Activated CD8-positive, alpha-beta T cell treated with anti-CD3 and anti-CD28 coated beads for 36 hours (primary cell): ENCODE measurements at regions not wholly inside any gene's neighbourhood (a gene's known extent, or its start where the extent isn't known, plus 50 kb on each side); places are given as distances from the start of the nearest gene placed in this dataset.
"Not testable (repeated sequence)": the region's sequence is repeated elsewhere in the genome, so short reads cannot be mapped to it uniquely, and the experiment has no call there.

Source experiments
- ATAC-seq: fragments of 200-7000 bp; cut with Tn5 transposase; one replicate; pipeline ENCODE4 v1.10.0; 2021; ENCODE audit warnings: mild to moderate bottlenecking, moderate library complexity
- CTCF ChIA-PET: fragments of 350-600 bp; sonication (Branson Sonifier 250); formaldehyde crosslinking; loops from one replicate; lab custom pipeline; 2021; ENCODE audit warnings: antibody characterized with exemption; lab: Charles Lee
- POLR2A ChIA-PET: fragments of 350-600 bp; sonication (Branson Sonifier 250); formaldehyde crosslinking; loops from one replicate; lab custom pipeline; 2021; ENCODE audit warnings: antibody characterized with exemption; lab: Charles Lee
- DNase-seq: peaks from one replicate; pipeline ENCODE4 v3.0.0-alpha.2; 2020
- H3K27ac Mint-ChIP-seq: one replicate; pipeline ENCODE4 v1.8.0; 2021; ENCODE audit warnings: mild to moderate bottlenecking, mixed read lengths
- H3K27me3 Mint-ChIP-seq: one replicate; pipeline ENCODE4 v1.8.0; 2021; ENCODE audit warnings: mixed read lengths
- H3K36me3 Mint-ChIP-seq: one replicate; pipeline ENCODE4 v1.8.0; 2021; ENCODE audit warnings: low read depth, mixed read lengths
- H3K4me1 Mint-ChIP-seq: one replicate; pipeline ENCODE4 v1.8.0; 2021; ENCODE audit warnings: low read depth, mixed read lengths
- H3K4me3 Mint-ChIP-seq: one replicate; pipeline ENCODE4 v1.8.0; 2021; ENCODE audit warnings: mild to moderate bottlenecking, moderate library complexity, mixed read lengths
- H3K9me3 Mint-ChIP-seq: one replicate; pipeline ENCODE4 v1.8.0; 2021; ENCODE audit warnings: mixed read lengths
- CTCF ChIP-seq: fragments of 200-600 bp; IDR thresholded peaks from one replicate; pipeline ENCODE4 v1.8.0; 2022; ENCODE audit warnings: antibody characterized with exemption, mild to moderate bottlenecking
- intact Hi-C: fragments of 100-400 bp; cut with micrococcal nuclease; formaldehyde crosslinking; loops from one replicate; pipeline ENCODE4 v1.10.0; 2022

- Mint-ChIP-seq H3K4me3 (no peak overlapping the region), H3K4me1 (no peaks in the 10 kb centered on the region), H3K36me3 (no peaks in the 10 kb centered on the region), H3K27me3 (peaks cover 17% of the 10 kb centered on the region), H3K9me3 (no peaks in the 10 kb centered on the region), H3K27ac (no peak overlapping the region)
- no peak for ATAC-seq
- ChIA-PET CTCF (no interaction called here), POLR2A (no interaction called here)
- no peak for DNase-seq
- no peak for TF ChIP-seq CTCF
- intact Hi-C loops: no loop called here
Measured at GRCh38 chr7:45435846-45436245, 138.3 kb upstream of the ADCY1 start.

- H3K9me3 Mint-ChIP-seq, DNase-seq, H3K27ac Mint-ChIP-seq, intact Hi-C loops, H3K36me3 Mint-ChIP-seq, ATAC-seq, H3K4me3 Mint-ChIP-seq, H3K4me1 Mint-ChIP-seq, CTCF ChIA-PET: not testable (repeated sequence)
- POLR2A ChIA-PET: interaction anchor here (0.7 kb wide), 1 partner anchor 53 kb away, joined by 4 read pairs; no protein-coding TSS in a partner anchor
- peaks cover 11% of the 10 kb centered on the region for H3K27me3 Mint-ChIP-seq
Measured at GRCh38 chr7:45440776-45441175, 133.4 kb upstream of the ADCY1 start.

- no peak for TF ChIP-seq CTCF
- H3K9me3 Mint-ChIP-seq: no peaks in the 10 kb centered on the region
- ChIA-PET POLR2A (no interaction called here), CTCF (no interaction called here)
- H3K27ac Mint-ChIP-seq: no peak overlapping the region
- DNase-seq (no peak), ATAC-seq (no peak)
- H3K4me3 Mint-ChIP-seq: no peak overlapping the region
- no peaks in the 10 kb centered on the region for H3K4me1 Mint-ChIP-seq
- intact Hi-C loops: no loop called here
- H3K27me3 Mint-ChIP-seq: peaks cover 12% of the 10 kb centered on the region
- no peaks in the 10 kb centered on the region for H3K36me3 Mint-ChIP-seq
Measured at GRCh38 chr7:45443263-45443662, 130.9 kb upstream of the ADCY1 start.

- no peak for ATAC-seq
- Mint-ChIP-seq H3K36me3 (no peaks in the 10 kb centered on the region), H3K4me3 (no peak overlapping the region), H3K27ac (no peak overlapping the region), H3K27me3 (peaks cover 4% of the 10 kb centered on the region), H3K9me3 (no peaks in the 10 kb centered on the region), H3K4me1 (no peaks in the 10 kb centered on the region)
- intact Hi-C loops: no loop called here
- ChIA-PET POLR2A (no interaction called here), CTCF (no interaction called here)
- DNase-seq: no peak
- TF ChIP-seq CTCF: no peak
Measured at GRCh38 chr7:45446195-45446944, 127.8 kb upstream of the ADCY1 start.

GRCh38 chr7:45447296-45447695 is 126.9 kb upstream of the ADCY1 start:
- TF ChIP-seq CTCF: no peak
- intact Hi-C loops: no loop called here
- no peaks in the 10 kb centered on the region for H3K36me3 Mint-ChIP-seq
- H3K4me3 Mint-ChIP-seq: no peak overlapping the region
- no peak overlapping the region for H3K27ac Mint-ChIP-seq
- DNase-seq (no peak), ATAC-seq (no peak)
- peaks cover 6% of the 10 kb centered on the region for H3K27me3 Mint-ChIP-seq
- no peaks in the 10 kb centered on the region for H3K9me3 Mint-ChIP-seq
- ChIA-PET POLR2A (no interaction called here), CTCF (no interaction called here)
- H3K4me1 Mint-ChIP-seq: no peaks in the 10 kb centered on the region
